Lung (tissue), 11 donors: ENCODE measurements at regions not wholly inside any gene's neighbourhood (a gene's known extent, or its start where the extent isn't known, plus 50 kb on each side); places are given as distances from the start of the nearest gene placed in this dataset.

ENCODE experiments used
- ATAC-seq: fragments of 200-7000 bp; cut with Tn5 transposase; one replicate; pipeline ENCODE4 v1.9.1; 2020; ENCODE audit warnings: moderate number of reproducible peaks; ENCODE audit not compliant: insufficient read depth, low FRiP score
- DNase-seq, 3 donors: peaks; one replicate each; pipeline ENCODE4 v3.0.0-alpha.2; 2013 to 2017
- H3K27ac ChIP-seq, 2 donors: one replicate each; pipeline ENCODE4 v1.5.1; 2013; ENCODE audit warnings: mild to moderate bottlenecking in 2 of 2, moderate library complexity in 2 of 2, control low read depth in 1 of 2, inconsistent platforms in 1 of 2, low read depth in 1 of 2, low read length in 1 of 2
- H3K27me3 ChIP-seq, 3 donors: one replicate each; pipeline ENCODE4 v1.5.1; 2013; ENCODE audit warnings: low read length in 2 of 3; ENCODE audit not compliant: control insufficient read depth in 3 of 3, insufficient read depth in 3 of 3
- H3K36me3 ChIP-seq, 4 donors: one replicate each; pipeline ENCODE4 v1.5.1; 2013; ENCODE audit warnings: low read length in 4 of 4, mild to moderate bottlenecking in 1 of 4, moderate library complexity in 1 of 4; ENCODE audit not compliant: control insufficient read depth in 4 of 4, insufficient read depth in 4 of 4
- H3K4me1 ChIP-seq, 5 donors: one replicate each; pipeline ENCODE4 v1.5.1; 2013; ENCODE audit warnings: low read length in 5 of 5, mild to moderate bottlenecking in 2 of 5, moderate library complexity in 1 of 5; ENCODE audit not compliant: control insufficient read depth in 5 of 5, insufficient read depth in 5 of 5
- H3K4me3 ChIP-seq: one replicate; pipeline ENCODE4 v1.5.1; 2013; ENCODE audit warnings: mild to moderate bottlenecking, control low read depth, moderate library complexity
- H3K9ac ChIP-seq, 2 donors: one replicate each; pipeline ENCODE4 v1.5.1; 2013; ENCODE audit warnings: low read length in 2 of 2, control low read depth in 1 of 2; ENCODE audit not compliant: insufficient read depth in 1 of 2
- H3K9me3 ChIP-seq, 4 donors: one replicate each; pipeline ENCODE4 v1.5.1; 2013; ENCODE audit warnings: low read length in 3 of 4, mild to moderate bottlenecking in 1 of 4, moderate library complexity in 1 of 4; ENCODE audit not compliant: control insufficient read depth in 4 of 4, insufficient read depth in 3 of 4
- CTCF ChIP-seq: IDR thresholded peaks from 2 replicates; pipeline ENCODE4 v1.5.1; 2012; ENCODE audit warnings: mild to moderate bottlenecking; ENCODE audit errors: control extremely low read depth, extremely low read depth
- WGBS, 2 donors: extraction: QIAGEN DNeasy Blood & Tissue Kit; methylation state at CpG; one replicate each; pipeline ENCODE4 v1.1.7; 2013; 5-methylcytosine and 5-hydroxymethylcytosine counted together
- donor health status: control.
- donor health status: control.
- donor health status: Bipolar disorder and iron deficiency.
- donor health status: healthy.
- donor health status: DM: yes; HTN: yes; CAD: no.

GRCh38 chr1:211183747-211184313, 49.9 kb upstream of the KCNH1 start:
- peaks cover 0 to 1% (median 0%) of the 10 kb centered on the region in 4 donors for H3K9me3 ChIP-seq
- no peak overlapping the region for H3K4me3 ChIP-seq
- TF ChIP-seq CTCF = no peak
- no peak overlapping the region for H3K9ac ChIP-seq
- DNase-seq (peak in 2 of 3 donors; percentile 61 to 69), ATAC-seq (no peak)
- 70 to 74% methylated on average over 2 of the region's 2 CpGs for WGBS, 2 donors
- no peaks in the 10 kb centered on the region for H3K27me3 ChIP-seq
- H3K36me3 ChIP-seq = no peaks in the 10 kb centered on the region
- peaks cover 0 to 9% (median 0%) of the 10 kb centered on the region in 5 donors for H3K4me1 ChIP-seq
- no peak overlapping the region for H3K27ac ChIP-seq
